Caco-2 (cell line): ENCODE measurements at regions not wholly inside any gene's neighbourhood (a gene's known extent, or its start where the extent isn't known, plus 50 kb on each side); places are given as distances from the start of the nearest gene placed in this dataset.

Source experiments
- BruUV-seq: library from RNA; stranded (reverse); fragments of 400-500 nt; replicated peaks from 2 replicates; lab custom pipeline; 2021; lab: Mats Ljungman, UMichigan
- CTCF ChIA-PET: fragments of 300-600 bp; sonication (Branson Sonifier 250); formaldehyde crosslinking; loops from one replicate; lab custom pipeline; 2022; ENCODE audit warnings: antibody characterized with exemption; lab: Charles Lee
- POLR2A ChIA-PET: fragments of 300-600 bp; sonication (Branson Sonifier 250); formaldehyde crosslinking; loops from one replicate; lab custom pipeline; 2022; ENCODE audit warnings: antibody characterized with exemption; lab: Charles Lee
- DNase-seq, 2 experiments: peaks; one replicate each; pipeline versions ENCODE4 v3.0.0 to v3.0.0-alpha.2; 2020 to 2022
- H3K27me3 ChIP-seq: replicated peaks from 2 replicates; pipeline ENCODE4 v1.6.0; 2011; ENCODE audit warnings: low read length; ENCODE audit not compliant: control insufficient read depth, insufficient read depth
- H3K36me3 ChIP-seq: 2 replicates; pipeline ENCODE4 v1.5.1; 2011; ENCODE audit warnings: low read length; ENCODE audit not compliant: control insufficient read depth, insufficient read depth
- H3K4me1 ChIP-seq: fragments of 250-450 bp; sonication (Bioruptor Pico); 2 replicates; pipeline ENCODE4 v1.5.1; 2020; ENCODE audit warnings: mild to moderate bottlenecking
- H3K4me3 ChIP-seq: 2 replicates; pipeline ENCODE4 v1.5.1; 2011; ENCODE audit warnings: low read depth, mild to moderate bottlenecking, control low read depth, low read length
- H3K9me3 ChIP-seq: fragments of 250-450 bp; sonication (Bioruptor Pico); 2 replicates; pipeline ENCODE4 v1.5.1; 2020; ENCODE audit warnings: mild to moderate bottlenecking, moderate library complexity
- H3K27ac Mint-ChIP-seq: one replicate; pipeline ENCODE4 v1.8.0; 2022; ENCODE audit warnings: mixed read lengths; ENCODE audit not compliant: unreplicated experiment
- H3K27me3 Mint-ChIP-seq: one replicate; pipeline ENCODE4 v1.8.0; 2022; ENCODE audit warnings: mixed read lengths; ENCODE audit not compliant: insufficient read depth, unreplicated experiment
- H3K36me3 Mint-ChIP-seq: one replicate; pipeline ENCODE4 v1.8.0; 2022; ENCODE audit warnings: mild to moderate bottlenecking, mixed read lengths; ENCODE audit not compliant: insufficient read depth, unreplicated experiment
- H3K4me1 Mint-ChIP-seq: one replicate; pipeline ENCODE4 v1.8.0; 2022; ENCODE audit warnings: low read depth, mixed read lengths; ENCODE audit not compliant: unreplicated experiment
- H3K4me3 Mint-ChIP-seq: one replicate; pipeline ENCODE4 v1.8.0; 2022; ENCODE audit warnings: mild to moderate bottlenecking, moderate library complexity, mixed read lengths; ENCODE audit not compliant: unreplicated experiment
- H3K9me3 Mint-ChIP-seq: one replicate; pipeline ENCODE4 v1.8.0; 2022; ENCODE audit warnings: mixed read lengths; ENCODE audit not compliant: unreplicated experiment
- CTCF ChIP-seq, 2 experiments: fragments of 200-600 bp in 1 of 2; IDR thresholded peaks; 1 replicate in 1 of 2; 2 replicates in 1 of 2; pipeline versions ENCODE4 v1.5.1 to v1.8.0; 2011 to 2022; ENCODE audit warnings: antibody characterized with exemption in 1 of 2, control low read depth in 1 of 2, inconsistent platforms in 1 of 2, low read depth in 1 of 2, low read length in 1 of 2, mild to moderate bottlenecking in 1 of 2, moderate library complexity in 1 of 2; ENCODE audit not compliant: insufficient read depth in 1 of 2, severe bottlenecking in 1 of 2, unreplicated experiment in 1 of 2
- intact Hi-C: fragments of 100-400 bp; cut with micrococcal nuclease; formaldehyde crosslinking; loops from one replicate; pipeline ENCODE4 v1.10.0; 2022; ENCODE audit not compliant: unreplicated experiment

- Mint-ChIP-seq H3K9me3 (no peaks in the 10 kb centered on the region), H3K27me3 (peaks cover 10% of the 10 kb centered on the region), H3K27ac (no peak overlapping the region), H3K4me3 (no peak overlapping the region), H3K4me1 (no peaks in the 10 kb centered on the region), H3K36me3 (no peaks in the 10 kb centered on the region)
- no peak for TF ChIP-seq CTCF (IDR thresholded peaks at IDR 0.05; ENCODE audit: insufficient read depth in 1 of 2, low read depth in 1 of 2, low read length in 1 of 2, severe bottlenecking in 1 of 2, unreplicated experiment in 1 of 2)
- DNase-seq = no peak
- Histone ChIP-seq H3K27me3 (no peaks in the 10 kb centered on the region), H3K4me3 (no peak overlapping the region), H3K4me1 (no peaks in the 10 kb centered on the region), H3K36me3 (no peaks in the 10 kb centered on the region), H3K9me3 (no peaks in the 10 kb centered on the region)
- intact Hi-C loops = no loop called here
- BruUV-seq = no TSS peak
- ChIA-PET CTCF (no interaction called here), POLR2A (no interaction called here)
Observed at GRCh38 chr12:105759149-105759548, 379.6 kb downstream of the NUAK1 start.

GRCh38 chr12:105761075-105761474, 377.7 kb downstream of the NUAK1 start:
- no peaks in the 10 kb centered on the region for H3K4me1 ChIP-seq
- Mint-ChIP-seq H3K27ac (no peak overlapping the region), H3K27me3 (peaks cover 10% of the 10 kb centered on the region), H3K4me1 (no peaks in the 10 kb centered on the region), H3K4me3 (no peak overlapping the region), H3K9me3 (no peaks in the 10 kb centered on the region), H3K36me3 (no peaks in the 10 kb centered on the region)
- H3K4me3 ChIP-seq = no peak overlapping the region
- DNase-seq = no peak
- H3K9me3 ChIP-seq = no peaks in the 10 kb centered on the region
- no TSS peak for BruUV-seq
- ChIA-PET CTCF (no interaction called here), POLR2A (no interaction called here)
- TF ChIP-seq CTCF (IDR thresholded peaks at IDR 0.05; ENCODE audit: insufficient read depth in 1 of 2, low read depth in 1 of 2, low read length in 1 of 2, severe bottlenecking in 1 of 2, unreplicated experiment in 1 of 2) = no peak
- H3K27me3 ChIP-seq = no peaks in the 10 kb centered on the region
- H3K36me3 ChIP-seq = no peaks in the 10 kb centered on the region
- intact Hi-C loops = no loop called here

GRCh38 chr12:105764216-105764835, 374.4 kb downstream of the NUAK1 start:
- Mint-ChIP-seq H3K27me3 (peaks cover 8% of the 10 kb centered on the region), H3K27ac (no peak overlapping the region), H3K4me1 (no peaks in the 10 kb centered on the region), H3K4me3 (no peak overlapping the region), H3K9me3 (no peaks in the 10 kb centered on the region), H3K36me3 (no peaks in the 10 kb centered on the region)
- H3K27me3 ChIP-seq = no peaks in the 10 kb centered on the region
- H3K36me3 ChIP-seq = no peaks in the 10 kb centered on the region
- H3K4me3 ChIP-seq = no peak overlapping the region
- no peak for TF ChIP-seq CTCF (IDR thresholded peaks at IDR 0.05; ENCODE audit: insufficient read depth in 1 of 2, low read depth in 1 of 2, low read length in 1 of 2, severe bottlenecking in 1 of 2, unreplicated experiment in 1 of 2)
- H3K9me3 ChIP-seq = no peaks in the 10 kb centered on the region
- H3K4me1 ChIP-seq = no peaks in the 10 kb centered on the region
- DNase-seq = no peak
- intact Hi-C loops = no loop called here
- POLR2A ChIA-PET = no interaction called here
- no TSS peak for BruUV-seq
- CTCF ChIA-PET = no interaction called here
